ENCODE measurements at regions not wholly inside any gene's neighbourhood (a gene's known extent, or its start where the extent isn't known, plus 50 kb on each side); places are given as distances from the start of the nearest gene placed in this dataset.

DNA sequence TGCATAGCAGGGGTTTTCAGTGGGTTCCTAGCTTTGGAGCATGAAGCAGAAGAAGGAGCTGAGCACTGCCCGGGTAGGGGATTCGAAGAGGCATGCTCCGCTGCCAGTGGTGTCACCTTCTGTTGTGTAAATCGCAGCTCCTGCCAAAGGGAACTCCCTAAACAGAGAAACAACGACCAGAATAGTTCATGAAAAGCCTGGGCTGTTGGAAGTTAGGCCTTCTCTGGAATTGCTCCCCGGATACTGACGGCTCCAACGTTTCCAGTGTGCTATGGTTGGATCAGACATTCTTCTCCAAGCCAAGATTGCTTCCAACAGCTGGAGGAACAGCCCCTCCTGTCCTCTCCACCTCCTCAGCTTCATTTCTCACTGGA is 546.0 kb upstream of the FZD8 start:
- ATAC-seq: peak; percentile 87 to 95
- WGBS: 36% methylated on average over 8 of the region's 8 CpGs
- H3K27ac ChIP-seq (ENCODE audit: low read length): no peak overlapping the region
- peaks cover 2% of the 10 kb centered on the region for H3K4me1 ChIP-seq (ENCODE audit: control insufficient read depth, insufficient read depth, low read length)
- intact Hi-C loops (cut with DNase I): no loop called here
- no peaks in the 10 kb centered on the region for H3K27me3 ChIP-seq (ENCODE audit: control insufficient read depth, insufficient read depth)
- DNase-seq: peak; percentile 57 to 83 (median 71)
- H3K4me3 ChIP-seq (ENCODE audit: low read length): no peak overlapping the region
- peaks cover 2% of the 10 kb centered on the region for H3K9me3 ChIP-seq (ENCODE audit: control insufficient read depth, low read length)

DNA sequence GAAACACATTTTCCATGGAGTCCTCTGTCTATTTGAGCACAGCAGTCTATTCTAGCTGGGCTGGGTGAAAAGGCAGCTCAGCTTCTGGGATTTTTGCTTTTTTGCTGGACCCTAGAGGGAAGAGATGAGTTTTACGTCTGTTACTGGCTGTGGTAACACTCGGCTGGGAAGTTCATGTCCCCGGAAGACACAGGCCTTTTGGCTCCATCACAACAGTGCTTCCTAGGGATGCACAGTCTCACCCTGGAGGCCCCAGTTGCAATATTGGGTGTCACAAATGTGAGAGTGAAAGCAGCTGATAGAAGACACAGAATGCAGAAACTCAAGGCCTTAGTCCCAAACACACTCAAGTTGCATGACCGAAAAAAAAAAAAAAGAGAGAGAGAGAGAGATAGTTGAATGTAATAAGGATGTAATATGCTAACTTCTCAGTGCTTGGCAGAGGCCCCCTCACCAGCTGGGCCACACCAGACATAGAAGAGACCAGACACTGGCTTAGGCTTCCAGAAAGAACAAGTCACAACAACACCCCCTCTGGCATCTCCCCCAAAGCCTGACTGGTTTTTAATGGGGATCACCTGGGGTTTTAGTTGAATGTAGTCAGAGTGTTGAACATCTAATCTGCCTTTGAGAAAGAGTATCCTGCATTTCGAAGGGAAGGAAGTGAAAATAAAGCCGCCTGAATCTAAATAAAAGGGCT is 545.4 kb upstream of the FZD8 start:
- Histone ChIP-seq H3K4me1 (ENCODE audit: control insufficient read depth, insufficient read depth, low read length) (peaks cover 2% of the 10 kb centered on the region), H3K27me3 (ENCODE audit: control insufficient read depth, insufficient read depth) (no peaks in the 10 kb centered on the region), H3K9me3 (ENCODE audit: control insufficient read depth, low read length) (peaks cover 2% of the 10 kb centered on the region), H3K27ac (ENCODE audit: low read length) (no peak overlapping the region), H3K4me3 (ENCODE audit: low read length) (no peak overlapping the region)
- 60% methylated on average over 6 of the region's 6 CpGs for WGBS
- DNase-seq (peak; percentile 28 to 68 (median 63)), ATAC-seq (peak; percentile 73 to 80)
- intact Hi-C loops (cut with DNase I): no loop called here

DNA sequence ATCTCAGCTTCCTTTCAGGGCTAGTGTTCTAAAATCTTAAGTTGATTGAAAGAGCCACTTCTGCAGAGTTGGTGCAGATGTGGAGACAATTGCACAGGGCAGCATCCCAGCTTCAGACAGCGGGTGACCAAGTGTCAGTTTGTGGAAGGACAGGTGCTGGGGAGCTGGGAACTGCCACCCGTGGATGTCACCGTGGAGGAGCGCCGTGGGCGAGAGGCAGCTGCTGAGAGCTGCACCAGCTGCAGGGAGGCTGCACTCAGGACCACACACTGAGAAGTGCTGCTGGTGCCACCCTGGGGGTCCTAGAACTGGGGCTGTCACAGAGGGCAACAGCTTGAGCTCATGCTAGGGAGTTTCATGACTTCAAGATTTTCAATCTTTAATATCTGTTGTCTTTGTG is 543.0 kb upstream of the FZD8 start:
- ATAC-seq (no peak), DNase-seq (no peak)
- H3K9me3 ChIP-seq (ENCODE audit: control insufficient read depth, low read length): no peaks in the 10 kb centered on the region
- no peak overlapping the region for H3K4me3 ChIP-seq (ENCODE audit: low read length)
- no peak overlapping the region for H3K27ac ChIP-seq (ENCODE audit: low read length)
- H3K4me1 ChIP-seq (ENCODE audit: control insufficient read depth, insufficient read depth, low read length): peaks cover 5% of the 10 kb centered on the region
- H3K27me3 ChIP-seq (ENCODE audit: control insufficient read depth, insufficient read depth): no peaks in the 10 kb centered on the region
- 97% methylated on average over 6 of the region's 6 CpGs for WGBS
- intact Hi-C loops (cut with DNase I): no loop called here

DNA sequence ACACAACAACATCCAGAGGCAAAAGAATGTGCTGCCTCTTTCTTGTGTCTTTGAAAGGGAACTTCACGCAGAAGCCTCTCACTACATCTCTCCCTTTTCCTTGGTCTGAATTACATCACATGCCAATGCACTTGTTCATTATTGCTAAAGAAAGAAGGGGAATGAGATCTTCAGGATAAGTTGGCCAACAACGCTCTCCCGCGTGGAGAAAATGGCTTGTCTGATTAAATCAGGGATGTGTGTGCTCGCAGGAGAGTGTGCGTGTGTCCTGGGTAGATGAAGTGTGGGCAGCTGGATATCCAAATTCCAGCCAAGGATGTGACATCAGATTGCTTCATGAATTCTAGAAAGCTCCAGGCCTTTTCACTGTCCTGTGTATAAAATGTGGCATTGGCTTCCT is 541.6 kb upstream of the FZD8 start:
- 98% methylated on average over 6 of the region's 6 CpGs for WGBS
- Histone ChIP-seq H3K27me3 (ENCODE audit: control insufficient read depth, insufficient read depth) (no peaks in the 10 kb centered on the region), H3K27ac (ENCODE audit: low read length) (no peak overlapping the region), H3K4me3 (ENCODE audit: low read length) (no peak overlapping the region), H3K4me1 (ENCODE audit: control insufficient read depth, insufficient read depth, low read length) (peaks cover 5% of the 10 kb centered on the region), H3K9me3 (ENCODE audit: control insufficient read depth, low read length) (no peaks in the 10 kb centered on the region)
- ATAC-seq (no peak), DNase-seq (no peak)
- intact Hi-C loops (cut with DNase I): no loop called here

DNA sequence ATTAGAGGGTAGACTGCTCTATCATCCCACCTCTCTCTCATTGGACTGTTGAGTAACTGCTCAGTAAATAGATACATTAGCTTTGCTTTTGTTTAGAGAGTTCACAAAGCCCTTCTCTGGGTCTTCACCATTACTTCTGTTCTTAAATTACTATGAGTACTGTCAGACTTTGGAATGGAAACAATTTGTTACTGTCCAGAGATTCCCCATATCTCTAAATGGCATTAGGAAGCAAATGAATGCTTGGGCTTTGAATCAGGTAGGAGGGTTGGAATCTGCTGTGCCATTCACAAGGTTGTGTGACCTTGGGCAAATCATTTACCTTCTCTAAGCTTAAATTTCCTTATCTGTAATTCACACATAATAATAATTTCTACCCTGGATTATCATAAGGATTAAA is 541.0 kb upstream of the FZD8 start:
- H3K27ac ChIP-seq (ENCODE audit: low read length): no peak overlapping the region
- no peaks in the 10 kb centered on the region for H3K9me3 ChIP-seq (ENCODE audit: control insufficient read depth, low read length)
- no peak for ATAC-seq

DNA sequence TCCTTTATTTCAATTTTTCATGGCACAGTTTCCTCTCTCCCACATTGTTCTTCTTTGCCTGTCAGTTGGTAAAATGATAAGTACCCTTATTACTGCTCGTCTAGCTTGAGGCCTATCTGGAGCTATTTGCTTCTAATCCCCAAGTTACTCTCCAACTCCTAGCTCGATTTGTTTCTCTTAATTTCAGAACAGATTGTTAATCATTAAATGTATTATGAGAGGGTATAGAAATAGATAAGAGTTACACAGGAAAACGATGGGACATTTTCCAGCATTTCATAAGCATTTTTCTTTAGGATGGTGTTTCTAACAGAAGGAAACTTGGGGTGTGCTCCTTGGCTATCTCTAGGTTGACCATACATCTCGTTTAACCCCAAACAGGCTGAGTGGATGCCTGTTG is 540.5 kb upstream of the FZD8 start:
- no peak overlapping the region for H3K4me3 ChIP-seq (ENCODE audit: low read length)
- 50% methylated on average over 4 of the region's 4 CpGs for WGBS
- no peak for DNase-seq
- H3K9me3 ChIP-seq (ENCODE audit: control insufficient read depth, low read length): no peaks in the 10 kb centered on the region
- no peak for ATAC-seq
- intact Hi-C loops (cut with DNase I): no loop called here
- peaks cover 5% of the 10 kb centered on the region for H3K4me1 ChIP-seq (ENCODE audit: control insufficient read depth, insufficient read depth, low read length)
- H3K27me3 ChIP-seq (ENCODE audit: control insufficient read depth, insufficient read depth): no peaks in the 10 kb centered on the region
- H3K27ac ChIP-seq (ENCODE audit: low read length): no peak overlapping the region

More for the DNA sequence above, 541.0 kb upstream of the FZD8 start:
- DNase-seq: no peak
- no peaks in the 10 kb centered on the region for H3K27me3 ChIP-seq (ENCODE audit: control insufficient read depth, insufficient read depth)
- H3K4me3 ChIP-seq (ENCODE audit: low read length): no peak overlapping the region
- intact Hi-C loops (cut with DNase I): no loop called here
- H3K4me1 ChIP-seq (ENCODE audit: control insufficient read depth, insufficient read depth, low read length): peaks cover 5% of the 10 kb centered on the region

DNA sequence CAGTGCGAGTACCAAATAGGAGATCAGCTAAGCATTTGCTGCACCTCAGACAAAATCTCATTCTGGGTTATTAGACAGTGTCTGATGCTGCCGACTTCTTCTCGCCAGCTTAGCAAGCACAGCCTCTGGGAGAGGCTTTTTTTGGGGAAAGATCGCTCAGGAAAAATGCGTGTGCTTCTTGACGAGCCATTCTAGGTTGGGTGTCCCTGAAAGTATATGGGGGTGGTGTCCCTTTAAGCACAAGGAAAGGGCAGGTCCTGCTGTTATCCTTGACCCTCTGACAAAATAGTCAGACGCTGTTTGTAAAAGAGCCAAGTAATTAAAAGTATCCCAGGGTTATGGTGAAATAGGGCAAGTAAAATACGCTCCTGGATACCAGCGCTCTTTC is 540.1 kb upstream of the FZD8 start:
- WGBS: 30% methylated on average over 9 of the region's 9 CpGs

DNA sequence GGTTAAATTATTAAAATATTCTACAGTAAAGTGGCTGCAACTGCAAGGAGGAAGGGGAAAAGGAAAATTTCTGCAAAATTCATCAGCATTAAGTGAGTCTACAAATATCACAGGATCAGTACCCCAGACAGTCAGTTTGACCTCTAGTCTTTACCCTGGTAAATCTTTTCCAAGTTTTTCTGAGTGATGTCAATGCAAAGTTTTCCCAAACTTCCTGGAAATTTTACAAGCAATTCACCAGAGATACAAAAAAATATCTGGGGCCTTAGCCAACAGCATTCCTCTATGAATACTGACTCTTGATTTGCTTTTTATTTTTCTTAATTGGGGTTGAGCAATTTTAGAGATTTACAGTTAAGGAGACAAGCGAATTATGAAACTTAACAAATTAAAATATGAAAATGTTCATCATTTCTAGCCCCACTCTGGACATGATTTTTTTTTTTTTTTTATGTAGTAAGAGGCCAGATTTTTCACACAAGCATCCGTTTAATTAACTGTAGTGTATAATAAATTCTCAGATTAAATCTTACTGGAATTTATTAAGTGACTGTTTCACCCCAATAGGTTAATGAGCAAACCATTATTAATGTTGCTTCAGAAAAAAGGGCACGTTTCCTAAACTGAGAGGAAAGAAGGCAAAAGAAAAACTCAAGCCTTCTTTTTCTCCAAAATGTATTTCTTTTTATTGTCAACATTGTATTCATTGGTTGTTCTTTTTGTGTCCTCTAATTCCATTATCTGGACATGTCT is 539.5 kb upstream of the FZD8 start:
- intact Hi-C loops (cut with DNase I): no loop called here
- H3K27ac ChIP-seq (ENCODE audit: low read length): peak overlapping the region; percentile 64

More for the DNA sequence above, 540.1 kb upstream of the FZD8 start:
- H3K4me1 ChIP-seq (ENCODE audit: control insufficient read depth, insufficient read depth, low read length): peaks cover 4% of the 10 kb centered on the region
- peak; percentile 81 to 83 for ATAC-seq
- no peaks in the 10 kb centered on the region for H3K9me3 ChIP-seq (ENCODE audit: control insufficient read depth, low read length)
- DNase-seq: no peak
- H3K27ac ChIP-seq (ENCODE audit: low read length): peak overlapping the region; percentile 64
- peak overlapping the region; percentile 28 for H3K4me3 ChIP-seq (ENCODE audit: low read length)
- no peaks in the 10 kb centered on the region for H3K27me3 ChIP-seq (ENCODE audit: control insufficient read depth, insufficient read depth)
- intact Hi-C loops (cut with DNase I): no loop called here

DNA sequence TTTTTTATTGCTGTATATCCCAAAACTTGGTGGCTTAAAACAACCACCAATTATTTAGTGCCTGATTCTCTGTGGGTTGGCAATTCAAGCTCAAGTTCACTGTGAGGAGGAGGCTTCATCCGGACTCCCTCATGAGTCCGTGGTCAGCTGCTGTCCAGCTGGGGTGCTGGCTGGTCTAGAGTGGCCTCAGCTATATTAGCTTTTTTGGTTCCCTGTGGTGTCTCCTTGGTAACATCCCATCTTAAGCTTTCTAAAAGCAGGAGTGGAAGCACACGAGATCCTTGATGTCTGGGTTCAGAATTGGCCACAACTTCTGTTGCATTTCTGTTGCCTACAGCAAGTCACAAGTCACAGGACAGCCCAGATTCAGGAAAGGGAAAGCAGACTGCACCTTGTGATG is 536.5 kb upstream of the FZD8 start:
- ATAC-seq (no peak), DNase-seq (no peak)
- H3K4me1 ChIP-seq (ENCODE audit: control insufficient read depth, insufficient read depth, low read length): peaks cover 3% of the 10 kb centered on the region
- no peak overlapping the region for H3K4me3 ChIP-seq (ENCODE audit: low read length)
- no peaks in the 10 kb centered on the region for H3K27me3 ChIP-seq (ENCODE audit: control insufficient read depth, insufficient read depth)
- H3K9me3 ChIP-seq (ENCODE audit: control insufficient read depth, low read length): no peaks in the 10 kb centered on the region
- intact Hi-C loops (cut with DNase I): no loop called here
- no peak overlapping the region for H3K27ac ChIP-seq (ENCODE audit: low read length)
- WGBS: 71% methylated on average over 3 of the region's 3 CpGs

More for the DNA sequence above, 539.5 kb upstream of the FZD8 start:
- ATAC-seq (peak; percentile 60 to 67), DNase-seq (no peak)
- H3K4me1 ChIP-seq (ENCODE audit: control insufficient read depth, insufficient read depth, low read length): peaks cover 3% of the 10 kb centered on the region
- peak overlapping the region; percentile 28 for H3K4me3 ChIP-seq (ENCODE audit: low read length)
- H3K27me3 ChIP-seq (ENCODE audit: control insufficient read depth, insufficient read depth): no peaks in the 10 kb centered on the region
- 44% methylated on average over 3 of the region's 3 CpGs for WGBS
- no peaks in the 10 kb centered on the region for H3K9me3 ChIP-seq (ENCODE audit: control insufficient read depth, low read length)

DNA sequence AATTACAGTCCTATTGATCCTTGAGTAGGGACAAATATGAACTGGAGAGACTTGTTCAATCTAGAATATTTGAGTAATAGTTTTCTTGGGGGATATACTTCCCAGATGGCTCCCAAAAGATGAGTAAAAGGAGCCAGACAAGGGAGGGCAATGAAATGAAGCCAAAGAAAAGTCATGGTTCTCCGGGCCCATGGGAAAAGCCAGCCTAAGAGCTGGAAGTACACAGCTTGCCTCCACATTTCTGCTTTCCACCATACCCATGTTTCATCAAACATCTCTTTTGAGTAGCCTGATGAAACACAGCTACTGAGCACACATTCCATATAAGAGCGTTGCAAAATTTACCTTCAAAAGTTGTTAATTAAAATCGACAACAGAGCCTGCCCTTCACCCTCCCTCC is 535.0 kb upstream of the FZD8 start:
- ATAC-seq: no peak
- DNase-seq: no peak
- Histone ChIP-seq H3K27ac (ENCODE audit: low read length) (no peak overlapping the region), H3K27me3 (ENCODE audit: control insufficient read depth, insufficient read depth) (no peaks in the 10 kb centered on the region), H3K4me1 (ENCODE audit: control insufficient read depth, insufficient read depth, low read length) (peaks cover 5% of the 10 kb centered on the region), H3K9me3 (ENCODE audit: control insufficient read depth, low read length) (no peaks in the 10 kb centered on the region), H3K4me3 (ENCODE audit: low read length) (no peak overlapping the region)
- 94% methylated on average over 3 of the region's 3 CpGs for WGBS
- intact Hi-C loops (cut with DNase I): no loop called here

DNA sequence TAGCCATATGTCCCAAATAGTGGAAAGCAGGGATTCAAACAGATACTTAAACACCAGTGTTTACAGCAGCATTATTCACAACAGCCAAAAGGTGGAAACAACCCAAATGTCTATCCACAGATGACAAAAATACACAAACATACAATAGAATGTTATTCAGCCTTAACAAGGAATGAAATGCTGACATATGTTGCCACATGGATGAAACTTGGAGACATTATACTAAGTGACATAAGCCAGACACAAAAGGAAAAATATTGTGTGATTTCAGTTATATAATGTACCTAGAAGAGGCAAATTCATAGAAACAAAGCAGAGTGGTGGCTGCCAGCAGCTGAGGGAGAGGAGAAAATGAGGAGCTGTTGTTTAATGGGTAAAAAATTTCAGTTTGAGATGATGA is 533.9 kb upstream of the FZD8 start:
- peaks cover 5% of the 10 kb centered on the region for H3K4me1 ChIP-seq (ENCODE audit: control insufficient read depth, insufficient read depth, low read length)
- H3K9me3 ChIP-seq (ENCODE audit: control insufficient read depth, low read length): no peaks in the 10 kb centered on the region
- H3K27ac ChIP-seq (ENCODE audit: low read length): no peak overlapping the region
- no peak for DNase-seq
- intact Hi-C loops (cut with DNase I): no loop called here
- H3K4me3 ChIP-seq (ENCODE audit: low read length): no peak overlapping the region
- ATAC-seq: no peak
- H3K27me3 ChIP-seq (ENCODE audit: control insufficient read depth, insufficient read depth): no peaks in the 10 kb centered on the region
